Fibroblast of the conjunctiva (primary cell): ENCODE measurements at regions not wholly inside any gene's neighbourhood (a gene's known extent, or its start where the extent isn't known, plus 50 kb on each side); places are given as distances from the start of the nearest gene placed in this dataset.
"Not testable (repeated sequence)": the region's sequence is repeated elsewhere in the genome, so short reads cannot be mapped to it uniquely, and the experiment has no call there.

Source experiments
- DNase-seq: peaks from one replicate; pipeline ENCODE4 v3.0.0-alpha.2; 2010; ENCODE audit warnings: low read depth

GRCh38 chr10:84632866-84633265 lies 304.5 kb downstream of the CCSER2 start:
- no peak for DNase-seq

GRCh38 chr10:84634636-84635035 lies 306.2 kb downstream of the CCSER2 start:
- no peak for DNase-seq

- not testable (repeated sequence) for DNase-seq
These were observed 322.2 kb downstream of the CCSER2 start for GRCh38 chr10:84650628-84651027.

GRCh38 chr10:84654671-84655070 lies 326.3 kb downstream of the CCSER2 start:
- DNase-seq = no peak

GRCh38 chr10:84659027-84659426 lies 330.6 kb downstream of the CCSER2 start:
- DNase-seq = no peak

- DNase-seq = no peak
These were observed 331.4 kb downstream of the CCSER2 start for GRCh38 chr10:84659497-84660439.

GRCh38 chr10:84660450-84661159 lies 332.2 kb downstream of the CCSER2 start:
- DNase-seq = no peak

- no peak for DNase-seq
These were observed 336.8 kb downstream of the CCSER2 start for GRCh38 chr10:84665211-84665610.

GRCh38 chr10:84665883-84666463 lies 337.6 kb downstream of the CCSER2 start:
- DNase-seq = no peak

GRCh38 chr10:84668186-84668763 lies 339.9 kb downstream of the CCSER2 start:
- no peak for DNase-seq

- no peak for DNase-seq
These were observed 346.7 kb downstream of the CCSER2 start for GRCh38 chr10:84675060-84675459.

GRCh38 chr10:84676536-84676935 lies 348.1 kb downstream of the CCSER2 start:
- no peak for DNase-seq

GRCh38 chr10:84681781-84682180 lies 353.4 kb downstream of the CCSER2 start:
- DNase-seq = no peak

GRCh38 chr10:84683550-84683949 lies 355.2 kb downstream of the CCSER2 start:
- no peak for DNase-seq

- no peak for DNase-seq
These were observed 355.8 kb downstream of the CCSER2 start for GRCh38 chr10:84683980-84684740.

- DNase-seq = no peak
These were observed 356.8 kb downstream of the CCSER2 start for GRCh38 chr10:84685047-84685660.

- no peak for DNase-seq
These were observed 364.6 kb downstream of the CCSER2 start for GRCh38 chr10:84693006-84693405.

- no peak for DNase-seq
These were observed 367.5 kb downstream of the CCSER2 start for GRCh38 chr10:84695902-84696301.

- no peak for DNase-seq
These were observed 368.2 kb downstream of the CCSER2 start for GRCh38 chr10:84696610-84697009.

- no peak for DNase-seq
These were observed 370.6 kb downstream of the CCSER2 start for GRCh38 chr10:84698989-84699388.

GRCh38 chr10:84700668-84701369 lies 372.4 kb downstream of the CCSER2 start:
- DNase-seq = no peak
